NCI-H2171 (cell line): ENCODE measurements at regions not wholly inside any gene's neighbourhood (a gene's known extent, or its start where the extent isn't known, plus 50 kb on each side); places are given as distances from the start of the nearest gene placed in this dataset.
"Not testable (repeated sequence)": the region's sequence is repeated elsewhere in the genome, so short reads cannot be mapped to it uniquely, and the experiment has no call there.

Experiments
- DNase-seq: peaks from one replicate; lab custom pipeline; 2025; lab: John Stamatoyannopoulos, UW

- DNase-seq = no peak
These were observed 86.7 kb upstream of the MAP4K4 start for GRCh38 chr2:101610750-101611315.

GRCh38 chr2:101609433-101609832 is 88.1 kb upstream of the MAP4K4 start:
- DNase-seq = no peak

GRCh38 chr2:101608408-101609310 is 88.8 kb upstream of the MAP4K4 start:
- DNase-seq = no peak

GRCh38 chr2:101597347-101597944 is 100.1 kb upstream of the MAP4K4 start:
- DNase-seq = no peak

GRCh38 chr2:101596333-101596732 is 101.2 kb upstream of the MAP4K4 start:
- no peak for DNase-seq

- DNase-seq = no peak
These were observed 110.3 kb upstream of the MAP4K4 start for GRCh38 chr2:101587251-101587650.

- no peak for DNase-seq
These were observed 108.9 kb upstream of the RFX8 start for GRCh38 chr2:101583861-101584260.

GRCh38 chr2:101581675-101582299 is 106.9 kb upstream of the RFX8 start:
- DNase-seq = no peak

GRCh38 chr2:101580528-101580927 is 105.6 kb upstream of the RFX8 start:
- no peak for DNase-seq

- no peak for DNase-seq
These were observed 103.8 kb upstream of the RFX8 start for GRCh38 chr2:101578671-101579070.

GRCh38 chr2:101578135-101578534 is 103.2 kb upstream of the RFX8 start:
- not testable (repeated sequence) for DNase-seq

GRCh38 chr2:101577173-101577572 is 102.3 kb upstream of the RFX8 start:
- no peak for DNase-seq

GRCh38 chr2:101574622-101575021 is 99.7 kb upstream of the RFX8 start:
- no peak for DNase-seq

GRCh38 chr2:101571951-101572350 is 97.0 kb upstream of the RFX8 start:
- no peak for DNase-seq

GRCh38 chr2:101569886-101570520 is 95.1 kb upstream of the RFX8 start:
- no peak for DNase-seq

GRCh38 chr2:101568969-101569368 is 94.1 kb upstream of the RFX8 start:
- DNase-seq = no peak

- DNase-seq = no peak
These were observed 91.8 kb upstream of the RFX8 start for GRCh38 chr2:101566632-101567228.

GRCh38 chr2:101563849-101564248 is 88.9 kb upstream of the RFX8 start:
- no peak for DNase-seq

GRCh38 chr2:101560780-101561315 is 85.9 kb upstream of the RFX8 start:
- no peak for DNase-seq

GRCh38 chr2:101559551-101559950 is 84.6 kb upstream of the RFX8 start:
- DNase-seq = no peak

GRCh38 chr2:101558740-101559525 is 84.0 kb upstream of the RFX8 start:
- no peak for DNase-seq
